CD4-positive, alpha-beta T cell treated with Interleukin-2 at 100 ng/mL for 4 hours (primary cell): ENCODE measurements at regions not wholly inside any gene's neighbourhood (a gene's known extent, or its start where the extent isn't known, plus 50 kb on each side); places are given as distances from the start of the nearest gene placed in this dataset.

Experiments
- DNase-seq: peaks from one replicate; pipeline ENCODE4 v3.0.0-alpha.2; 2020; ENCODE audit warnings: low spot score

- DNase-seq, result no peak
These were observed 50.7 kb upstream of the TNRC6C start for GRCh38 chr17:77907497-77908461.

- no peak for DNase-seq
These were observed 50.0 kb upstream of the TNRC6C start for GRCh38 chr17:77908501-77908900.
